Astrocyte (in vitro differentiated cells and primary cell): ENCODE measurements at regions not wholly inside any gene's neighbourhood (a gene's known extent, or its start where the extent isn't known, plus 50 kb on each side); places are given as distances from the start of the nearest gene placed in this dataset.

Experiments used
- DNase-seq: peaks from one replicate; pipeline ENCODE4 v3.0.0-alpha.2; 2010; ENCODE audit warnings: low read depth
- FAIRE-seq: peaks from 2 replicates; lab custom pipeline; 2011; peaks lifted over from hg19 to GRCh38; lab: Jason Lieb, UNC
- H2AFZ ChIP-seq: 2 replicates; pipeline ENCODE4 v1.6.0; 2012; ENCODE audit warnings: low read depth, low read length, inconsistent platforms
- H3K27ac ChIP-seq: 2 replicates; pipeline ENCODE4 v1.5.1; 2011; ENCODE audit warnings: low read depth, low read length, inconsistent platforms
- H3K27me3 ChIP-seq: 2 replicates; pipeline ENCODE4 v1.6.0; 2011; ENCODE audit warnings: low read length, inconsistent platforms; ENCODE audit not compliant: insufficient read depth
- H3K36me3 ChIP-seq: 2 replicates; pipeline ENCODE4 v1.5.1; 2011; ENCODE audit warnings: low read length, inconsistent platforms; ENCODE audit not compliant: insufficient read depth
- H3K4me1 ChIP-seq: 2 replicates; pipeline ENCODE4 v1.5.1; 2011; ENCODE audit warnings: low read length, inconsistent platforms; ENCODE audit not compliant: insufficient read depth
- H3K4me2 ChIP-seq: 2 replicates; pipeline ENCODE4 v1.6.0; 2012; ENCODE audit warnings: low read length, inconsistent platforms
- H3K4me3 ChIP-seq: 2 replicates; pipeline ENCODE4 v1.5.1; 2011; ENCODE audit warnings: low read depth, mild to moderate bottlenecking, low read length, inconsistent platforms; ENCODE audit not compliant: insufficient read depth
- H3K79me2 ChIP-seq: 2 replicates; pipeline ENCODE4 v1.6.0; 2012; ENCODE audit warnings: mild to moderate bottlenecking, low read length, inconsistent platforms; ENCODE audit not compliant: insufficient read depth
- H3K9ac ChIP-seq: 2 replicates; pipeline ENCODE4 v1.6.0; 2012; ENCODE audit warnings: mild to moderate bottlenecking, low read length, inconsistent platforms
- H3K9me3 ChIP-seq: 2 replicates; pipeline ENCODE4 v1.5.1; 2012; ENCODE audit warnings: low read depth, mild to moderate bottlenecking, low read length, inconsistent platforms; ENCODE audit not compliant: insufficient read depth
- H4K20me1 ChIP-seq: 2 replicates; pipeline ENCODE4 v1.6.0; 2012; ENCODE audit warnings: low read length, inconsistent platforms; ENCODE audit not compliant: insufficient read depth
- H3K27ac Mint-ChIP-seq: one replicate; pipeline ENCODE4 v1.8.0; 2021; ENCODE audit warnings: mild to moderate bottlenecking, mixed read lengths; ENCODE audit not compliant: unreplicated experiment
- H3K27me3 Mint-ChIP-seq: one replicate; pipeline ENCODE4 v1.8.0; 2021; ENCODE audit warnings: low read depth, mixed read lengths; ENCODE audit not compliant: unreplicated experiment
- H3K36me3 Mint-ChIP-seq: one replicate; pipeline ENCODE4 v1.8.0; 2021; ENCODE audit warnings: low read depth, mixed read lengths; ENCODE audit not compliant: unreplicated experiment
- H3K4me1 Mint-ChIP-seq: one replicate; pipeline ENCODE4 v1.8.0; 2021; ENCODE audit warnings: low read depth, mixed read lengths; ENCODE audit not compliant: unreplicated experiment
- H3K4me3 Mint-ChIP-seq: one replicate; pipeline ENCODE4 v1.8.0; 2021; ENCODE audit warnings: mild to moderate bottlenecking, moderate library complexity, mixed read lengths; ENCODE audit not compliant: unreplicated experiment
- H3K9me3 Mint-ChIP-seq: one replicate; pipeline ENCODE4 v1.8.0; 2021; ENCODE audit warnings: mild to moderate bottlenecking, mixed read lengths; ENCODE audit not compliant: unreplicated experiment
- CTCF ChIP-seq: IDR thresholded peaks from 2 replicates; pipeline ENCODE4 v1.5.1; 2011; ENCODE audit warnings: low read depth, mild to moderate bottlenecking, inconsistent platforms, low read length, moderate library complexity; ENCODE audit not compliant: insufficient read depth
- EZH2 ChIP-seq: IDR thresholded peaks from 2 replicates; pipeline ENCODE4 v1.6.1; 2012; ENCODE audit warnings: mild to moderate bottlenecking, low read length, inconsistent platforms; ENCODE audit not compliant: insufficient read depth

GRCh38 chr13:89900104-89900765 lies 1447.3 kb upstream of the MIR17HG start:
- no peak for DNase-seq
- Histone ChIP-seq H4K20me1 (no peaks in the 10 kb centered on the region), H3K9ac (no peak overlapping the region), H3K27ac (no peak overlapping the region), H3K79me2 (no peaks in the 10 kb centered on the region), H2AFZ (no peak overlapping the region), H3K4me1 (no peaks in the 10 kb centered on the region), H3K4me3 (no peak overlapping the region), H3K36me3 (no peaks in the 10 kb centered on the region), H3K4me2 (no peak overlapping the region), H3K9me3 (no peaks in the 10 kb centered on the region), H3K27me3 (no peaks in the 10 kb centered on the region)
- Mint-ChIP-seq H3K4me1 (no peaks in the 10 kb centered on the region), H3K36me3 (no peaks in the 10 kb centered on the region), H3K27ac (no peak overlapping the region), H3K27me3 (no peaks in the 10 kb centered on the region), H3K4me3 (no peak overlapping the region), H3K9me3 (peaks cover 2% of the 10 kb centered on the region)
- TF ChIP-seq EZH2: no peak
- no peak for TF ChIP-seq CTCF
- FAIRE-seq: no peak

DNA sequence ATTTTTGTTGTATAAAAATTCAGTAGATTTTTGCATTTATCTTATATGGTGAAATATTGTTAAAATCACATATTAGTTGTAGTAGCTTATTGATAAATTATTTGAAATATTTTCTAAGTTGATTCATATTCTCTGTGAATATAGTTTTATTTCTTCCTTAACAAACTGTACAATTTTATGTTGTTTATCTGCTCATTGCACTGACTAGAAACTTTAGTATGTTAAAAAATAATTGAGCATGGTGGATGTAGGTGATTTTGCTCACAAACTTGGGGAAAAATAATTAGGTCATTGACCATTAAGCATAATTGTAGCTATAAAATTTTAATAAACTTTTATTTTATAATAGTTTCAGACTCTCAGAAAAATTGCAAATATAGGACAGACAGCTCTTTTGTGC lies 1445.3 kb upstream of the MIR17HG start:
- Histone ChIP-seq H3K9ac (no peak overlapping the region), H3K27ac (no peak overlapping the region), H4K20me1 (no peaks in the 10 kb centered on the region), H3K4me3 (no peak overlapping the region), H3K27me3 (no peaks in the 10 kb centered on the region), H3K4me2 (no peak overlapping the region), H3K9me3 (no peaks in the 10 kb centered on the region), H3K36me3 (no peaks in the 10 kb centered on the region), H3K4me1 (no peaks in the 10 kb centered on the region), H2AFZ (no peak overlapping the region), H3K79me2 (no peaks in the 10 kb centered on the region)
- Mint-ChIP-seq H3K27me3 (no peaks in the 10 kb centered on the region), H3K27ac (no peak overlapping the region), H3K4me3 (no peak overlapping the region), H3K36me3 (no peaks in the 10 kb centered on the region), H3K9me3 (no peaks in the 10 kb centered on the region), H3K4me1 (no peaks in the 10 kb centered on the region)
- TF ChIP-seq CTCF (no peak), EZH2 (no peak)
- DNase-seq (no peak), FAIRE-seq (no peak)

DNA sequence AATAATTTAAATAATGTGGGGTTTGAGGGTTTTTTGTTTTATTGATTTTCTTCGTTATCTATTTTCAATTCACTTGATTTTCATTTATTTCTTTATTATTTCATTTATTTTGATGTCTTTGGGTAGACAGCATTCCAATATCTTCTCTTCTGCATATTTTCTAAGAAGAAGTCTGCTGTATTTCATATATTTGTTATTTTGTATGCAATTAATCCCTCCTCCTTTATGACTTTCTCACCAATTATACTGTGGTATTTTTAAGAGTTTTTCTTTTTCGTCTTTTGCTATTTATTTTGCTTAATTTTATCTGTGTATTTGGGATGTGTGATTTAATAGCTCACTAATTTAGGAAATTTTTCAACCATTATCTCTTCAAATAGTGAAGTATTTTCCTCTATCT lies 1444.4 kb upstream of the MIR17HG start:
- no peaks in the 10 kb centered on the region for H3K4me1 Mint-ChIP-seq
- no peak overlapping the region for H3K27ac Mint-ChIP-seq
- no peaks in the 10 kb centered on the region for H3K4me1 ChIP-seq
- H4K20me1 ChIP-seq: no peaks in the 10 kb centered on the region
- no peaks in the 10 kb centered on the region for H3K36me3 ChIP-seq
- no peaks in the 10 kb centered on the region for H3K9me3 ChIP-seq
- H3K27me3 ChIP-seq: no peaks in the 10 kb centered on the region
- no peaks in the 10 kb centered on the region for H3K36me3 Mint-ChIP-seq
- H3K4me3 ChIP-seq: no peak overlapping the region
- no peak overlapping the region for H3K4me2 ChIP-seq
- FAIRE-seq (no peak), DNase-seq (no peak)
- H3K9ac ChIP-seq: no peak overlapping the region
- no peak overlapping the region for H3K4me3 Mint-ChIP-seq
- no peaks in the 10 kb centered on the region for H3K9me3 Mint-ChIP-seq
- no peak overlapping the region for H3K27ac ChIP-seq
- H3K79me2 ChIP-seq: no peaks in the 10 kb centered on the region
- TF ChIP-seq EZH2 (no peak), CTCF (no peak)
- H2AFZ ChIP-seq: no peak overlapping the region
- no peaks in the 10 kb centered on the region for H3K27me3 Mint-ChIP-seq
